ENCODE measurements at regions not wholly inside any gene's neighbourhood (a gene's known extent, or its start where the extent isn't known, plus 50 kb on each side); places are given as distances from the start of the nearest gene placed in this dataset.
"Not testable (repeated sequence)": the region's sequence is repeated elsewhere in the genome, so short reads cannot be mapped to it uniquely, and the experiment has no call there.

GRCh38 chrX:24139-24538 is 257.0 kb upstream of the PLCXD1 start:
- no CpG with 5 or more reads among the region's 6 CpGs for WGBS (ENCODE audit: insufficient coverage)
- CTCF ChIA-PET; H3K9me3 ChIP-seq (ENCODE audit: control extremely low read depth in 1 of 5, control insufficient read depth in 4 of 5, insufficient read depth in 2 of 5, low read depth in 1 of 5, low read length in 4 of 5); H3K36me3 ChIP-seq (ENCODE audit: control insufficient read depth in 4 of 4, insufficient read depth in 4 of 4, low read length in 3 of 4); H3K4me3 ChIP-seq (ENCODE audit: control insufficient read depth in 1 of 7, extremely low read depth in 1 of 7, insufficient read depth in 4 of 7, low read depth in 2 of 7, low read length in 6 of 7); H3K27ac ChIP-seq (ENCODE audit: insufficient read depth in 1 of 2, low read depth in 1 of 2, low read length in 2 of 2, poor library complexity in 1 of 2, severe bottlenecking in 2 of 2); H3K27me3 ChIP-seq (replicated peaks in 2 of 5; ENCODE audit: control insufficient read depth in 4 of 5, insufficient read depth in 5 of 5, low read length in 4 of 5); POLR2A ChIA-PET; H3K4me1 ChIP-seq (ENCODE audit: control extremely low read depth in 1 of 4, control insufficient read depth in 4 of 4, insufficient read depth in 4 of 4, low read length in 3 of 4); DNase-seq: not testable (repeated sequence)

Data from common myeloid progenitor, CD34-positive (primary cell).